MCF 10A (cell line): ENCODE measurements at regions not wholly inside any gene's neighbourhood (a gene's known extent, or its start where the extent isn't known, plus 50 kb on each side); places are given as distances from the start of the nearest gene placed in this dataset.

Source experiments
- BruUV-seq: library from RNA; stranded (reverse); fragments of 400-500 nt; replicated peaks from 2 replicates; lab custom pipeline; 2021; lab: Mats Ljungman, UMichigan
- CTCF ChIA-PET: fragments of 300-600 bp; sonication (Branson Sonifier 250); formaldehyde crosslinking; extraction: SDS; loops from one replicate; lab custom pipeline; 2021; ENCODE audit warnings: antibody characterized with exemption, inconsistent platforms; lab: Yijun Ruan, JAX
- POLR2A ChIA-PET: fragments of 300-600, 350-650 bp; sonication (Branson Sonifier 250); formaldehyde crosslinking; extraction: SDS; loops from one replicate; lab custom pipeline; 2020; ENCODE audit warnings: antibody characterized with exemption, inconsistent platforms; lab: Yijun Ruan, JAX
- DNase-seq: peaks from one replicate; pipeline ENCODE4 v3.0.0-alpha.2; 2018; ENCODE audit not compliant: unreplicated experiment
- H3K27ac Mint-ChIP-seq: one replicate; pipeline ENCODE4 v1.8.0; 2022; ENCODE audit warnings: mild to moderate bottlenecking, low read depth, mixed read lengths; ENCODE audit not compliant: unreplicated experiment
- H3K27me3 Mint-ChIP-seq: one replicate; pipeline ENCODE4 v1.8.0; 2022; ENCODE audit warnings: mixed read lengths; ENCODE audit not compliant: insufficient read depth, unreplicated experiment
- H3K36me3 Mint-ChIP-seq: one replicate; pipeline ENCODE4 v1.8.0; 2022; ENCODE audit warnings: mild to moderate bottlenecking, moderate library complexity, mixed read lengths; ENCODE audit not compliant: insufficient read depth, unreplicated experiment
- H3K4me1 Mint-ChIP-seq: one replicate; pipeline ENCODE4 v1.8.0; 2022; ENCODE audit warnings: mixed read lengths; ENCODE audit not compliant: insufficient read depth, unreplicated experiment
- H3K4me3 Mint-ChIP-seq: one replicate; pipeline ENCODE4 v1.8.0; 2022; ENCODE audit warnings: mild to moderate bottlenecking, moderate library complexity, mixed read lengths; ENCODE audit not compliant: unreplicated experiment
- H3K9me3 Mint-ChIP-seq: one replicate; pipeline ENCODE4 v1.8.0; 2022; ENCODE audit warnings: mixed read lengths; ENCODE audit not compliant: unreplicated experiment
- intact Hi-C: fragments of 100-400 bp; cut with micrococcal nuclease; formaldehyde crosslinking; loops from 2 replicates; pipeline ENCODE4 v1.14.1; 2022
- TF ChIP-seq, protein P1 (sequence below): fragments of 200-600 bp; IDR thresholded peaks from one replicate; pipeline ENCODE4 v1.8.0; 2022; ENCODE audit warnings: antibody characterized with exemption, mild to moderate bottlenecking; ENCODE audit not compliant: unreplicated experiment

- Mint-ChIP-seq H3K9me3 (peaks cover 6% of the 10 kb centered on the region), H3K27me3 (peaks cover 12% of the 10 kb centered on the region), H3K36me3 (peaks cover 6% of the 10 kb centered on the region), H3K27ac (no peak overlapping the region), H3K4me1 (no peaks in the 10 kb centered on the region), H3K4me3 (no peak overlapping the region)
- intact Hi-C loops: no loop called here
- ChIA-PET POLR2A (no interaction called here), CTCF (interaction anchor here (0.6 kb wide), 1 partner anchor 595 kb away, joined by 3 read pairs; no protein-coding TSS in a partner anchor)
- no peak for DNase-seq
- no TSS peak for BruUV-seq
- TF ChIP-seq, protein P1, sequence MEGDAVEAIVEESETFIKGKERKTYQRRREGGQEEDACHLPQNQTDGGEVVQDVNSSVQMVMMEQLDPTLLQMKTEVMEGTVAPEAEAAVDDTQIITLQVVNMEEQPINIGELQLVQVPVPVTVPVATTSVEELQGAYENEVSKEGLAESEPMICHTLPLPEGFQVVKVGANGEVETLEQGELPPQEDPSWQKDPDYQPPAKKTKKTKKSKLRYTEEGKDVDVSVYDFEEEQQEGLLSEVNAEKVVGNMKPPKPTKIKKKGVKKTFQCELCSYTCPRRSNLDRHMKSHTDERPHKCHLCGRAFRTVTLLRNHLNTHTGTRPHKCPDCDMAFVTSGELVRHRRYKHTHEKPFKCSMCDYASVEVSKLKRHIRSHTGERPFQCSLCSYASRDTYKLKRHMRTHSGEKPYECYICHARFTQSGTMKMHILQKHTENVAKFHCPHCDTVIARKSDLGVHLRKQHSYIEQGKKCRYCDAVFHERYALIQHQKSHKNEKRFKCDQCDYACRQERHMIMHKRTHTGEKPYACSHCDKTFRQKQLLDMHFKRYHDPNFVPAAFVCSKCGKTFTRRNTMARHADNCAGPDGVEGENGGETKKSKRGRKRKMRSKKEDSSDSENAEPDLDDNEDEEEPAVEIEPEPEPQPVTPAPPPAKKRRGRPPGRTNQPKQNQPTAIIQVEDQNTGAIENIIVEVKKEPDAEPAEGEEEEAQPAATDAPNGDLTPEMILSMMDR: no peak
Observed at GRCh38 chr7:131792311-131792710, 235.9 kb upstream of the PODXL start.

GRCh38 chr7:131787101-131787500 lies 230.7 kb upstream of the PODXL start:
- H3K36me3 Mint-ChIP-seq: peaks cover 6% of the 10 kb centered on the region
- no peak overlapping the region for H3K27ac Mint-ChIP-seq
- TF ChIP-seq, protein P1: no peak
- H3K27me3 Mint-ChIP-seq: peaks cover 29% of the 10 kb centered on the region
- H3K4me1 Mint-ChIP-seq: no peaks in the 10 kb centered on the region
- no peaks in the 10 kb centered on the region for H3K9me3 Mint-ChIP-seq
- no peak for DNase-seq
- ChIA-PET POLR2A (interaction anchor here (0.8 kb wide), 1 partner anchor 15 kb away, joined by 3 read pairs; no protein-coding TSS in a partner anchor), CTCF (no interaction called here)
- intact Hi-C loops: no loop called here
- no TSS peak for BruUV-seq
- H3K4me3 Mint-ChIP-seq: no peak overlapping the region

DNA sequence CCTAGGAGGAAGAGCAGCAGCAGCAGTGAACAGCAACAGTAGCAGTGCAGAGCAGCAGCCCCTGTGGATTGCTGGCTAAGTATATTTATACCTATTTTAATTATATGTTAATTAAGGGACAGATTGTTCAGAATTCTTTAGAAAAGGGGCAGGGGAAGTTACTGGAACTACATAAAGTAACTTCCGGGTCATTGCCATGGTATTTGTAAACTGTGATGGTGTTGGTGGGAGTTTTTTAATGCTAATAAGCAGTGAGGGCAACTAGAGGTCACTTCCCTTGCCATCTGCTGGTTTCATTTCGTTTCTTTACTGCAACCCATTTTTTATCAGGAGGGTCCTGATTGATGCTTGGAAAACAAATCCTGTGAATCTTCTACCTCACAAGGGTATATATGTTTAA lies 229.8 kb upstream of the PODXL start:
- intact Hi-C loops: no loop called here
- no peak overlapping the region for H3K4me3 Mint-ChIP-seq
- H3K27me3 Mint-ChIP-seq: peaks cover 38% of the 10 kb centered on the region
- no peak overlapping the region for H3K27ac Mint-ChIP-seq
- no TSS peak for BruUV-seq
- TF ChIP-seq, protein P1: no peak
- POLR2A ChIA-PET: no interaction called here
- H3K36me3 Mint-ChIP-seq: peaks cover 6% of the 10 kb centered on the region
- H3K4me1 Mint-ChIP-seq: no peaks in the 10 kb centered on the region
- H3K9me3 Mint-ChIP-seq: no peaks in the 10 kb centered on the region
- CTCF ChIA-PET: no interaction called here
- DNase-seq: no peak

- intact Hi-C loops: no loop called here
- Mint-ChIP-seq H3K4me1 (no peaks in the 10 kb centered on the region), H3K4me3 (no peak overlapping the region), H3K27ac (no peak overlapping the region), H3K36me3 (no peaks in the 10 kb centered on the region), H3K9me3 (no peaks in the 10 kb centered on the region), H3K27me3 (peaks cover 22% of the 10 kb centered on the region)
- DNase-seq: no peak
- ChIA-PET POLR2A (no interaction called here), CTCF (no interaction called here)
- TF ChIP-seq, protein P1: no peak
- BruUV-seq: no TSS peak
Observed at GRCh38 chr7:131778601-131779000, 222.2 kb upstream of the PODXL start.
